Common myeloid progenitor, CD34-positive (primary cell): ENCODE measurements at regions not wholly inside any gene's neighbourhood (a gene's known extent, or its start where the extent isn't known, plus 50 kb on each side); places are given as distances from the start of the nearest gene placed in this dataset.

Experiments
- CTCF ChIA-PET: fragments of 350-600 bp; sonication (Branson Sonifier 250); formaldehyde crosslinking; loops from one replicate; lab custom pipeline; 2021; ENCODE audit warnings: antibody characterized with exemption; lab: Charles Lee
- POLR2A ChIA-PET: fragments of 350-600 bp; sonication (Branson Sonifier 250); formaldehyde crosslinking; loops from one replicate; lab custom pipeline; 2021; ENCODE audit warnings: antibody characterized with exemption; lab: Charles Lee
- DNase-seq, 3 donors: peaks; one replicate each; pipeline versions ENCODE4 v3.0.0 to v3.0.0-alpha.2; 2013
- H3K27ac ChIP-seq, 2 experiments: 1 replicate in 1 of 2; 2 replicates in 1 of 2; pipeline ENCODE4 v1.7.0; 2013; ENCODE audit warnings: inconsistent platforms in 2 of 2, low read length in 2 of 2, mild to moderate bottlenecking in 2 of 2, low read depth in 1 of 2, moderate library complexity in 1 of 2; ENCODE audit not compliant: severe bottlenecking in 2 of 2, insufficient read depth in 1 of 2, poor library complexity in 1 of 2
- H3K27me3 ChIP-seq, 5 experiments: replicated peaks in 2 of 5; 1 replicate in 3 of 5; 2 replicates in 2 of 5; pipeline versions ENCODE4 v1.6.1 to v1.7.0; 2013; ENCODE audit warnings: low read length in 4 of 5, mild to moderate bottlenecking in 2 of 5, moderate library complexity in 2 of 5, inconsistent platforms in 1 of 5; ENCODE audit not compliant: insufficient read depth in 5 of 5, control insufficient read depth in 4 of 5
- H3K36me3 ChIP-seq, 4 experiments: 1 replicate in 2 of 4; 2 replicates in 2 of 4; pipeline versions ENCODE4 v1.6.1 to v1.7.0; 2013; ENCODE audit warnings: low read length in 3 of 4, control low read depth in 1 of 4, mild to moderate bottlenecking in 1 of 4; ENCODE audit not compliant: control insufficient read depth in 4 of 4, insufficient read depth in 4 of 4
- H3K4me1 ChIP-seq, 4 experiments: 1 replicate in 3 of 4; 2 replicates in 1 of 4; pipeline versions ENCODE4 v1.6.1 to v1.7.1; 2013; ENCODE audit warnings: low read length in 3 of 4, mild to moderate bottlenecking in 3 of 4, control low read depth in 1 of 4, inconsistent platforms in 1 of 4, moderate library complexity in 1 of 4; ENCODE audit not compliant: control insufficient read depth in 4 of 4, insufficient read depth in 4 of 4; ENCODE audit errors: control extremely low read depth in 1 of 4
- H3K4me3 ChIP-seq, 7 experiments: 1 replicate in 4 of 7; 2 replicates in 3 of 7; pipeline versions ENCODE4 v1.5.1 to v1.7.0; 2013; ENCODE audit warnings: mild to moderate bottlenecking in 7 of 7, low read length in 6 of 7, moderate library complexity in 6 of 7, inconsistent platforms in 2 of 7, low read depth in 2 of 7, control low read depth in 1 of 7; ENCODE audit not compliant: insufficient read depth in 4 of 7, control insufficient read depth in 1 of 7; ENCODE audit errors: extremely low read depth in 1 of 7
- H3K9me3 ChIP-seq, 5 experiments: 1 replicate in 4 of 5; 2 replicates in 1 of 5; pipeline versions ENCODE4 v1.6.1 to v1.7.1; 2013; ENCODE audit warnings: low read length in 4 of 5, mild to moderate bottlenecking in 2 of 5, inconsistent platforms in 1 of 5, low read depth in 1 of 5, moderate library complexity in 1 of 5; ENCODE audit not compliant: control insufficient read depth in 4 of 5, insufficient read depth in 2 of 5; ENCODE audit errors: control extremely low read depth in 1 of 5
- WGBS: methylation state at CpG from one replicate; pipeline ENCODE4 v1.1.5; 2013; ENCODE audit not compliant: insufficient coverage; 5-methylcytosine and 5-hydroxymethylcytosine counted together

DNA sequence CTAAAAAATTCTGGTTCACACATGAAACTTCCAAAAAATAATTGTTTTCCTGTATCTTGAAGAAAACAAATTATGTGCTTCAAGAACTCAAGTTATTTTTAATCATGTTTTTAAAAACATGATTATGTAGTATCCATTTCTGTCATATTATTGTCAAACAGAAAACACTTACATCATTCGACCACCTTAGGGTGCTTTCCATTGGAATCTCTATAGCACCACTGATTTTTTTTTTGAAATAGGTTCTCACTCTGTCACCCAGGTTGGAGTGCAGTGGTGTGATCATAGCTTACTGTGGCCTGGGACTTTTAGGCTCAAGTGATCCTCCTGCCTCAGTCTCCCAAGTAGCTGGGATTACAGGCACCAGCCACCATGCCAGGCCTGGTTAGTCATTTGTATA lies 457.3 kb downstream of the SI start:
- no peaks in the 10 kb centered on the region for H3K9me3 ChIP-seq
- H3K4me3 ChIP-seq: no peak overlapping the region
- no peak for DNase-seq
- no peaks in the 10 kb centered on the region for H3K36me3 ChIP-seq
- ChIA-PET POLR2A (no interaction called here), CTCF (no interaction called here)
- H3K4me1 ChIP-seq: no peaks in the 10 kb centered on the region
- no peak overlapping the region for H3K27ac ChIP-seq
- no peaks in the 10 kb centered on the region for H3K27me3 ChIP-seq
- WGBS: no CpG with 5 or more reads among the region's 1 CpG

DNA sequence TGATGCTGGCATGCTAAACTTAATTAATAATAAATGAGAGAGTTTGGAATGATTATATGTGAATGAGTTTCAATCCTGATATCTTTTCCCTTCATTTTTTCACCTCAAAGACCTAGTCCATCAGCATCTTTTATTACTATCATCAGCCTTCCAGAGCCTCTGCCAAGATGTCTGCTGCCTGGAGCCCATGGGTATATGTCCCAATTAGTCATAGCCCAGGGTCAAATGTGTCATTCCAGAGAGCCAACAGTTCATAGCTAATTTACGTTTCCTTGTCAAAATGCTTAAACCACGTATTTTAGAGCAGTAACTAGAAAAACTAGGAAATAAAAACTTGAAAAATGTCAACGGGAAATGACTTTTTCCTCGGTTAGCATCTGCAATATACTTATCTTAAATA lies 457.9 kb downstream of the SI start:
- no peak for DNase-seq
- POLR2A ChIA-PET: no interaction called here
- Histone ChIP-seq H3K4me3 (no peak overlapping the region), H3K27me3 (no peaks in the 10 kb centered on the region), H3K9me3 (no peaks in the 10 kb centered on the region), H3K36me3 (no peaks in the 10 kb centered on the region), H3K4me1 (no peaks in the 10 kb centered on the region), H3K27ac (no peak overlapping the region)
- 70% methylated on average over 2 of the region's 4 CpGs for WGBS
- CTCF ChIA-PET: no interaction called here

DNA sequence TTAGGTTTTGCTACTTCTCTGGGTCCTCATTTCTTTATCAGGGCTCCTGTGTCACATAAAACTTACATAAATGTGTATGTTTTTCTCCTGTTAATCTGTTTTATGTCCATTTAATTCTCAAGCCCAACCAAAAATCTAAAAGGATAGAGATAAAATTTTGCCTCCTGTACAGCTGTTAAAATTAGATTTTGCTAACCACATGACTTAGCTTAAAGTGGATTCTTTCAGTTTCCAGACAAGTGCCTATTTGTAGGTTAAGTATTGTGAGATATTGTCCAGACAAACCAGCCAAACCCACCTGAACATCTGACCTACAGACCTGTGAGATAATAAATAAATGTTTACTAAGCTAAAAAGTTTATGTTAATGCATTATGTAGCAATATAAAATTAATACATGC lies 465.5 kb downstream of the SI start:
- H3K4me3 ChIP-seq: no peak overlapping the region
- H3K27ac ChIP-seq: no peak overlapping the region
- DNase-seq: no peak
- CTCF ChIA-PET: no interaction called here
- H3K36me3 ChIP-seq: no peaks in the 10 kb centered on the region
- no peaks in the 10 kb centered on the region for H3K9me3 ChIP-seq
- H3K4me1 ChIP-seq: no peaks in the 10 kb centered on the region
- H3K27me3 ChIP-seq: no peaks in the 10 kb centered on the region
- POLR2A ChIA-PET: no interaction called here

DNA sequence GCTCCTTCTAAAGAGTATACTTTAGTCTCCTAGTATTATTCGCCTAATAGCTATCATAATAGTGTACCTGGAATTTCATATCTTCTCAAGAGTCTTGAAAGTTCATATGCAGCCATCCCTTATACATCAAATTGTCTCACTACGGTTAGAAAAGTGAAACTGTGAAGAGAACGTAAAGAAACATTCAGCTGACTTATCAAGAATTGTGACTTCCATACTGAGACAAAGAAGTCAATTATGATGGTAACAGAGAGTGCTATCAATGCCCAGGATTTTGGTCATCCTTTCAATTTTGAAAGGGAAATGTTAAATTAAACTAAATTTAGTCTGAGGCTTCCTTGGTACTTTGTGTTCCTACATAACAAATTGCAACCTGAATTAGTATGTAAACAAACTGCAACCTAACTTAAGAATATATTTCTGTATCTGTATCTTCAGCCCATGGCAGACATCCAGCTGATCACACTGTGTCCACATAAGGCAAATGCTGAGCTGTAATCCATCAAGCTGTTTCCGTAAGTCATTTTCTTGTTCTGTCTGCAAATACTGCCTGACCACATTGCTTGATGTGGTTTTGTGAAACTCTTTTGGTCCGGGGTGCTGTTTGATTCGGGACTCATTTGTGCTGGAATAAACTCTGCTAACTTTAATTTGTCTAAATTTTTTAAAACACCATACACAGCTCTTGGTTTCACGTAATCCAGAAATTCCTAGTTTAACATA lies 469.6 kb downstream of the SI start:
- H3K9me3 ChIP-seq: no peaks in the 10 kb centered on the region
- H3K27me3 ChIP-seq: no peaks in the 10 kb centered on the region
- no peak overlapping the region for H3K27ac ChIP-seq
- H3K4me1 ChIP-seq: no peaks in the 10 kb centered on the region
- CTCF ChIA-PET: no interaction called here
- POLR2A ChIA-PET: no interaction called here
- 97% methylated on average over 3 of the region's 7 CpGs for WGBS
- no peaks in the 10 kb centered on the region for H3K36me3 ChIP-seq
- no peak overlapping the region for H3K4me3 ChIP-seq
- DNase-seq: no peak

DNA sequence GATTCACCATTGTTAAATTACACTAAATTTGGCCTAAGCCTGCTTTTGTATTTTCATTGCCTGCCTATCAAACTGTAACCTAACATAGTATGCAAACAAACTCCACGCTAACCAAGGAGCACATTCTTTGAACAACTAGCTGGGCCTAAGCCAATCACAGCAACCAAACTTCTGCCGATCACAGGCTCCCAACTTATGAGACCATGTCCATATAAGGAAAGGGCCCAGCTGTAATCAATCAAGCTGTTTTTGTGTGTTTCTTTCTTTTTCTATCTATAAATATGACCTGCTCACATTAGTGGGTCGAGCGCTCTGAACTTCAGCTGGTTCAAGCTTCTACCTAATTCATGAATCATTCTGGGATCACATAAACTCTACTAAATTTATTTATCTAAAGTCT lies 473.6 kb downstream of the SI start:
- ChIA-PET CTCF (no interaction called here), POLR2A (no interaction called here)
- no peak overlapping the region for H3K27ac ChIP-seq
- no peak overlapping the region for H3K4me3 ChIP-seq
- H3K4me1 ChIP-seq: no peaks in the 10 kb centered on the region
- H3K36me3 ChIP-seq: no peaks in the 10 kb centered on the region
- DNase-seq: no peak
- WGBS: 100% methylated on average over 1 of the region's 4 CpGs
- no peaks in the 10 kb centered on the region for H3K27me3 ChIP-seq
- no peaks in the 10 kb centered on the region for H3K9me3 ChIP-seq

DNA sequence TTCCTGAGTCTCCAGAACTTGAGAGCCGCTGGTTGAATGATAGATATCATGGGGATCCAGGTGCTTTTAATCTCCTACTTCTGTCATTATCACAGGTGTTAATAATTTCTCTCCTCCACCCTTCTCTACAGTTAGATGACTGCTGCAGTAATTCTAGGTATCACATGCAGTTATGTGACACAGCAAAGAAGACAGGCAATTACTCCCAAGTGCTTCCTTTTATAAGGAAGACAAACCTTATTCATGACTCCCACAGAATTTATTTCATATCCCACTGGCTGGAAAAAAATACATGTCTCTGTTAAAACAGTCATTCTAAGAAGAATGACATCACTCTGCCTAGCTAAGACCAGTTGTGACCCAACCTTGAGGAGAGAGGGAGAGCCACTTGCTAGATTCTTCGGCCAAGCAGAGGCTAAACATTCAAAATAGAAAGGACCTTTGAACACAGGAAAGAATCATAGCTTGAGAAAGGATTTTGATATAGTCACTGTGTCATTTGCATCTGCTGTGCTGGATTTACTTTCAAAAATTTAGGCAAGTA lies 500.6 kb downstream of the SI start:
- WGBS: 100% methylated on average over 1 of the region's 2 CpGs
- no peaks in the 10 kb centered on the region for H3K9me3 ChIP-seq
- ChIA-PET CTCF (interaction anchor here (1.1 kb wide), 1 partner anchor 18 kb away, joined by 3 read pairs; no protein-coding TSS in a partner anchor), POLR2A (no interaction called here)
- H3K36me3 ChIP-seq: no peaks in the 10 kb centered on the region
- H3K4me1 ChIP-seq: no peaks in the 10 kb centered on the region
- H3K4me3 ChIP-seq: no peak overlapping the region
- no peak overlapping the region for H3K27ac ChIP-seq
- no peaks in the 10 kb centered on the region for H3K27me3 ChIP-seq
- no peak for DNase-seq

DNA sequence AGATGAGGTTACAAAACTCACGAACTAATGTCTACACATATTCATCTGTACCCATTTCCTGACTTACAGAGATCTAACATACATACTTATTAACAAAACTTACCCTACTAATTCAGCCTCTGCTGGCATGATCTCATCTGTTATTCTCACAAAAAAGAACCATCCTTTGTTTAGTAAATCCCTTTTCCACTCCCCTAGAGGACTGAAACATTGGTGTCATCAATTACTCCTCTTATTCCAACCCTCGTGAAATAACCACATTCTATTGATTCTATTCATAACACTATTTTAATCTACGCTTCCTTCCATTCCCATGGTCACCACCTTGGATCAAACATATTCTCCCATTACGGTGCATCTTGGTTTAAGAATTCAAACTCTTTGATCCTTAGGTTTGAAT lies 505.9 kb downstream of the SI start:
- WGBS: 94% methylated on average over 4 of the region's 4 CpGs
- Histone ChIP-seq H3K4me1 (no peaks in the 10 kb centered on the region), H3K9me3 (no peaks in the 10 kb centered on the region), H3K4me3 (no peak overlapping the region), H3K36me3 (no peaks in the 10 kb centered on the region), H3K27me3 (no peaks in the 10 kb centered on the region), H3K27ac (no peak overlapping the region)
- no peak for DNase-seq
- ChIA-PET CTCF (no interaction called here), POLR2A (no interaction called here)
